ENCODE measurements at regions not wholly inside any gene's neighbourhood (a gene's known extent, or its start where the extent isn't known, plus 50 kb on each side); places are given as distances from the start of the nearest gene placed in this dataset.

- TF ChIP-seq CTCF (IDR thresholded peaks at IDR 0.05; ENCODE audit: low read depth, low read length, poor library complexity, severe bottlenecking) (no peak), EZH2phosphoT487 (IDR thresholded peaks at IDR 0.05; ENCODE audit: borderline replicate concordance, low read length) (no peak)
These were observed 1123.7 kb downstream of the TDRD15 start for GRCh38 chr2:22247466-22247865.
